Osteocyte (in vitro differentiated cells): ENCODE measurements at regions not wholly inside any gene's neighbourhood (a gene's known extent, or its start where the extent isn't known, plus 50 kb on each side); places are given as distances from the start of the nearest gene placed in this dataset.

Experiments used
- DNase-seq: peaks from one replicate; pipeline ENCODE4 v3.0.0; 2021; ENCODE audit warnings: mixed read lengths; ENCODE audit not compliant: unreplicated experiment; ENCODE audit errors: extremely low spot score
- H3K27ac Mint-ChIP-seq: one replicate; pipeline ENCODE4 v1.8.0; 2021; ENCODE audit warnings: mild to moderate bottlenecking, mixed read lengths; ENCODE audit not compliant: unreplicated experiment
- H3K27me3 Mint-ChIP-seq: one replicate; pipeline ENCODE4 v1.8.0; 2021; ENCODE audit warnings: mixed read lengths; ENCODE audit not compliant: unreplicated experiment
- H3K36me3 Mint-ChIP-seq: one replicate; pipeline ENCODE4 v1.8.0; 2021; ENCODE audit warnings: mixed read lengths; ENCODE audit not compliant: unreplicated experiment
- H3K4me1 Mint-ChIP-seq: one replicate; pipeline ENCODE4 v1.8.0; 2021; ENCODE audit warnings: mixed read lengths; ENCODE audit not compliant: unreplicated experiment
- H3K4me3 Mint-ChIP-seq: one replicate; pipeline ENCODE4 v1.8.0; 2021; ENCODE audit warnings: mild to moderate bottlenecking, moderate library complexity, mixed read lengths; ENCODE audit not compliant: unreplicated experiment
- H3K9me3 Mint-ChIP-seq: one replicate; pipeline ENCODE4 v1.8.0; 2021; ENCODE audit warnings: mixed read lengths; ENCODE audit not compliant: unreplicated experiment
- TF ChIP-seq, protein P1 (sequence below): fragments of 200-600 bp; sonication (generic); IDR thresholded peaks from 2 replicates; pipeline ENCODE4 v1.5.0; 2021; ENCODE audit warnings: antibody characterized with exemption, mild to moderate bottlenecking, moderate library complexity

GRCh38 chr2:187125318-187125717, 276.3 kb upstream of the ZSWIM2 start:
- no peaks in the 10 kb centered on the region for H3K4me1 Mint-ChIP-seq
- H3K4me3 Mint-ChIP-seq, result no peak overlapping the region
- H3K36me3 Mint-ChIP-seq, result no peaks in the 10 kb centered on the region
- TF ChIP-seq, protein P1, sequence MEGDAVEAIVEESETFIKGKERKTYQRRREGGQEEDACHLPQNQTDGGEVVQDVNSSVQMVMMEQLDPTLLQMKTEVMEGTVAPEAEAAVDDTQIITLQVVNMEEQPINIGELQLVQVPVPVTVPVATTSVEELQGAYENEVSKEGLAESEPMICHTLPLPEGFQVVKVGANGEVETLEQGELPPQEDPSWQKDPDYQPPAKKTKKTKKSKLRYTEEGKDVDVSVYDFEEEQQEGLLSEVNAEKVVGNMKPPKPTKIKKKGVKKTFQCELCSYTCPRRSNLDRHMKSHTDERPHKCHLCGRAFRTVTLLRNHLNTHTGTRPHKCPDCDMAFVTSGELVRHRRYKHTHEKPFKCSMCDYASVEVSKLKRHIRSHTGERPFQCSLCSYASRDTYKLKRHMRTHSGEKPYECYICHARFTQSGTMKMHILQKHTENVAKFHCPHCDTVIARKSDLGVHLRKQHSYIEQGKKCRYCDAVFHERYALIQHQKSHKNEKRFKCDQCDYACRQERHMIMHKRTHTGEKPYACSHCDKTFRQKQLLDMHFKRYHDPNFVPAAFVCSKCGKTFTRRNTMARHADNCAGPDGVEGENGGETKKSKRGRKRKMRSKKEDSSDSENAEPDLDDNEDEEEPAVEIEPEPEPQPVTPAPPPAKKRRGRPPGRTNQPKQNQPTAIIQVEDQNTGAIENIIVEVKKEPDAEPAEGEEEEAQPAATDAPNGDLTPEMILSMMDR, result no peak
- no peaks in the 10 kb centered on the region for H3K9me3 Mint-ChIP-seq
- H3K27me3 Mint-ChIP-seq, result peaks cover 35% of the 10 kb centered on the region
- no peak for DNase-seq
- H3K27ac Mint-ChIP-seq, result no peak overlapping the region

DNA sequence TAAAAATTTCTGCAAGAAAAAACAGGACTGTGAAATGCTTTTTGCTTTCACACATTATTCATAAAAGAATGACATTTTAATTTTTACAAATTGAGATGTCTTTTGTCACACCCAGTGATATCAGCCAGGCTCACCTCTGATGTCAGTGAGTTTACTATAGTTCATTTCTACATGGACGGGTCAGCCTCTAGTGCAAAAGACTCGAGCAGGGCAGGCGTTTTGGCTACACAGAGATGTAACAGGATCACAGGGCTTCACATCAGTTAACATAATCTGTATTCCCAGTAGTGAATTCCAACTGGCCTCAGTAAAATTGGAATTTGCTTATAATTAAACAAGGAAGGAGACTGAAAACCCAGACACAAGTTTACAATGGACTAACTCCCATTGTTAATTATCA, 275.6 kb upstream of the ZSWIM2 start:
- Mint-ChIP-seq H3K9me3 (no peaks in the 10 kb centered on the region), H3K36me3 (no peaks in the 10 kb centered on the region), H3K27ac (no peak overlapping the region), H3K27me3 (peaks cover 38% of the 10 kb centered on the region), H3K4me1 (no peaks in the 10 kb centered on the region), H3K4me3 (no peak overlapping the region)
- TF ChIP-seq, protein P1, result no peak
- DNase-seq, result no peak

GRCh38 chr2:187118331-187119099, 269.5 kb upstream of the ZSWIM2 start:
- Mint-ChIP-seq H3K36me3 (no peaks in the 10 kb centered on the region), H3K4me3 (no peak overlapping the region), H3K4me1 (no peaks in the 10 kb centered on the region), H3K9me3 (no peaks in the 10 kb centered on the region), H3K27me3 (peaks cover 24% of the 10 kb centered on the region), H3K27ac (no peak overlapping the region)
- no peak for DNase-seq
- TF ChIP-seq, protein P1, result no peak

DNA sequence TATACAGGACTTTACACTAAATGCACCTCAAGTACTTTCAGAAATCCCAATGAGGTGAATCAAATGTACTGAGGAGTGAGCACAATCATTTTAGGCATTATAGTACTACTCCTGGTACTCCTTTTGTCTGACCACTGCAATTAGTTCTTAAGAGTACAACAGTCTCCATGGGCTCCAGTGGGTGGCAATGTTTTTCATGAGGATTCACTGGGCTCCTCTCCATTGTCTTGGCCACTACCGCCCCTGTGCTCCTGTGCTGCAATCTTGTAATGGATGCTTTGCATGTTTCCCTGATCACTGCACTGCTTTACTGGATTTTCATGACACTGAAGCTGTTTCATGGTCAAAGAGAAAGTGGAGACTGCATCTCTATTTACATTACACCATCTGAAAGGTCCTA, 268.5 kb upstream of the ZSWIM2 start:
- no peaks in the 10 kb centered on the region for H3K36me3 Mint-ChIP-seq
- H3K9me3 Mint-ChIP-seq, result no peaks in the 10 kb centered on the region
- no peak overlapping the region for H3K4me3 Mint-ChIP-seq
- TF ChIP-seq, protein P1, result no peak
- H3K27ac Mint-ChIP-seq, result no peak overlapping the region
- no peak for DNase-seq
- H3K27me3 Mint-ChIP-seq, result peaks cover 24% of the 10 kb centered on the region
- H3K4me1 Mint-ChIP-seq, result no peaks in the 10 kb centered on the region

- Mint-ChIP-seq H3K4me1 (no peaks in the 10 kb centered on the region), H3K4me3 (no peak overlapping the region), H3K36me3 (no peaks in the 10 kb centered on the region), H3K9me3 (no peaks in the 10 kb centered on the region), H3K27me3 (peaks cover 19% of the 10 kb centered on the region), H3K27ac (no peak overlapping the region)
- TF ChIP-seq, protein P1, result no peak
- no peak for DNase-seq
These were observed 266.7 kb upstream of the ZSWIM2 start for GRCh38 chr2:187115627-187116026.
